ENCODE measurements at regions not wholly inside any gene's neighbourhood (a gene's known extent, or its start where the extent isn't known, plus 50 kb on each side); places are given as distances from the start of the nearest gene placed in this dataset.

DNA sequence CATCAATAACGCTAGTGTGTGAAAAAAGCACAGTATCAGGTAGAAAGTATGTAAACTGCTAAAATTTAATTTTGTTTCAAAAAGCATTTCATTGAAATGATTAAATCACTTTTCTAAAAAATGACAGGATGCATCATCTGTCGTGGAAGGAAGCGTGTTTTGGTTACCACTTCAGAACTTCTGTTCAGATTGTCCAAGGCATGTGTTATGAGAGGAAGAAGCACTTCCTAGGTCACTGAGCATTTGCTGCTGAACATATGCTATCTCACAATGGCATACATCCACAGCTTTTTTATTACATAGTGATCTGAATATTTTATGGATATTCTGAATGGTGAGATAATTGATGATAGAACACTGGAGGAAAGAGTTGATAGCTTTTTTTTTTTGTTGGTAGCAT, 737.5 kb downstream of the SATB2 start:
- Mint-ChIP-seq H3K36me3 (no peaks in the 10 kb centered on the region), H3K27ac (no peak overlapping the region), H3K9me3 (no peaks in the 10 kb centered on the region), H3K4me3 (no peak overlapping the region), H3K27me3 (no peaks in the 10 kb centered on the region), H3K4me1 (no peaks in the 10 kb centered on the region)
- CTCF ChIA-PET: no interaction called here
- DNase-seq: no peak

DNA sequence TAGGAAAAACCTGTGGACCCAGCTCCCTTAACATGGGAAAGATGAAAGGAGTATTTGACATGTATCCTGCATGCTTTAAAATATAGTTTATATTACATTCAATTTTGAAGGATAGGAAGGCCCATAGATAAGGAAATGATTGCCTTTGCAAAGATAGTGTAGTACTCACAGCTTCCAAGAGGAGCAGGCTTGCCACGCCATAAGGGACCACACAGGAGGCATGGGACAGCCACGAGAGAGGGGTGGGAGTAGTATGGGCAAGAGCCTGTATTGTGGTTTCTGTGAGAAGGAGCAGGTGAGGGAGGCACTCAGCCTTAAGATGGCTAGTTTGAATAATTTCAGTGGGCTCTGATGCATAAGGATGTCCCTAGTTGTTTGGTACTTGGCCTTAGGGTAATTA, 740.3 kb downstream of the SATB2 start:
- Mint-ChIP-seq H3K27ac (no peak overlapping the region), H3K27me3 (no peaks in the 10 kb centered on the region), H3K9me3 (no peaks in the 10 kb centered on the region), H3K4me3 (no peak overlapping the region), H3K36me3 (no peaks in the 10 kb centered on the region), H3K4me1 (no peaks in the 10 kb centered on the region)
- CTCF ChIA-PET: no interaction called here
- no peak for DNase-seq

DNA sequence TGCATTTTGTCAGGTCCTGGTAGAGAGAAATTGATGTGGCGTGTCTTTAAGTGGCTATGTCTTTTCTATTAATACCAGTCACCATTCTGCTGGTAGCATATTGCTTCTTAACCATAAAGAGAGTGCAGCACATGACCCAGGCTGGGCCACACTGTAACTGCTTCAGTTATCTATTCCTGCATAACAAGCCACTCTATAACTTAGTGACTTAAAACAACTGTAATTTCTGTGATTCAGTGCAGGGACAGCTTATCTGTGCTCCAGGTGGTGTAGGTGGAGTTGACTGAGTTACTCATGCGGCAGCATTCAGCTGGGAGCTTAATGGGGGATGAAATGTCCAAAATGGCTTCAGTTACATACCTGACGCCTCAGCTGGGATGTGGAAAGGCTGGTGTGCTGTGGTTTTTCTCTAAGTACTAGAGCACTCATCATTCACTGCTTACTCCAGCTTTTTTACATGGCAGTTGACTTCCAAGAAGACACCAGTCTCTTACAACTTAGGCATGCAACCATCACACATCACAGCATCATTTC, 742.4 kb downstream of the SATB2 start:
- Mint-ChIP-seq H3K36me3 (no peaks in the 10 kb centered on the region), H3K4me3 (no peak overlapping the region), H3K4me1 (no peaks in the 10 kb centered on the region), H3K27me3 (no peaks in the 10 kb centered on the region), H3K9me3 (no peaks in the 10 kb centered on the region), H3K27ac (no peak overlapping the region)
- CTCF ChIA-PET: no interaction called here
- DNase-seq: no peak

DNA sequence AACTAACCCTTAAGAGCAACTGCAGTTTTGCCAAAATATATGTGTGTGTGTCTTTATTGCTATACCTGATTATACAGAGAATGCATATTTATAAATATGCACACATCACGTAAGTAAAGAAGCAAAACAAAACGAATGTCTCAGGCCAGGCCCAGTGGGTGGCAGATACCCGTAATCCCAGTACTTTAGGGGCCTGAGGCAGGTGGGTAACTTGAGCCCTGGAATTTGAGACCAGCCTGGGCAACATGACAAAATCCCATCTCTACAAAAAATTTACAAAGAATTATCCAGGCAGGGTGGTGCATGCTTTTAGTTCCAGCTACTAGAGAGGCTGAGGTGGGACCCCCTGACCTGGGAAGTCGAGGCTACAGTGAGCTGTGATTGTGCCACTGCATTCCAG, 745.3 kb downstream of the SATB2 start:
- H3K4me1 Mint-ChIP-seq: no peaks in the 10 kb centered on the region
- CTCF ChIA-PET: no interaction called here
- no peaks in the 10 kb centered on the region for H3K9me3 Mint-ChIP-seq
- no peaks in the 10 kb centered on the region for H3K36me3 Mint-ChIP-seq
- no peak for DNase-seq
- H3K27ac Mint-ChIP-seq: no peak overlapping the region
- no peaks in the 10 kb centered on the region for H3K27me3 Mint-ChIP-seq
- no peak overlapping the region for H3K4me3 Mint-ChIP-seq

DNA sequence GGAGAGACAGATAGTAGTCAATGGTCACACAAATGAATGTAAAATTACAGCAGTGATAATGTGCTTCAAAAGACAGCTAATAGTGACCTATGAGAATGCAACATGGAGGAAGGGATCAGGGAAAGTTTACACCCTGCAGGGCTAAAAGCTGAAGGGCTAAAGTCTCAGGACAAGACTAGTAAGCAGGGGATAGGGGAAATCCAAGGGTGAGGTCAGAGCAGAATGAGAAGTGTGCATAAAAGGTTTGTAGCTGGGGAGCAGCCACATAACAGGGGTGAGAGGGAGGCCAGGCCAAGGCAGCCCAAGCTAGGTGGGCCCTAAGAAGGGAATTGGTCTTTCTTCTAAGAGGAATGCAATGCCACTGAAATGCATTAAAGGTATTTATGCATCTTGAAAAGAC, 746.3 kb downstream of the SATB2 start:
- Mint-ChIP-seq H3K27me3 (no peaks in the 10 kb centered on the region), H3K9me3 (no peaks in the 10 kb centered on the region), H3K4me3 (no peak overlapping the region), H3K27ac (no peak overlapping the region), H3K4me1 (no peaks in the 10 kb centered on the region), H3K36me3 (no peaks in the 10 kb centered on the region)
- no peak for DNase-seq
- CTCF ChIA-PET: no interaction called here

DNA sequence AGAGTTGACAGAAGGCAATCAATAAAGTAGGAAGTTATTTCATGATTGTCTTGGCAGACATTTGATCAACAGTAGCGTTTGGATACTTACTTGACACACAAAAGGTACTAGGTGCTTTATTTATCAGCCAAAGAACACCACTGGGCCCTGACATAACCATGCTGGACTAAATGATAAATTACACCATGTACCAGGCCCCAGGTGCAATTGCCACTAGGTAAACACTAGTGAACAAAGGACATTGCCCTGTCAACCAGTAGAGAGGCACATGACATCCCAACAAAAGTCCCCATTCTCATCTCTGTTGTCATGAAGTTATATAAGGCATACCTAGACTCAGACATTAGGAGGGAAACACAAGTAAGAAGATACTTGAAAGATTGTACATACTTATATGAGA, 747.2 kb downstream of the SATB2 start:
- CTCF ChIA-PET: no interaction called here
- H3K27ac Mint-ChIP-seq: no peak overlapping the region
- no peaks in the 10 kb centered on the region for H3K36me3 Mint-ChIP-seq

DNA sequence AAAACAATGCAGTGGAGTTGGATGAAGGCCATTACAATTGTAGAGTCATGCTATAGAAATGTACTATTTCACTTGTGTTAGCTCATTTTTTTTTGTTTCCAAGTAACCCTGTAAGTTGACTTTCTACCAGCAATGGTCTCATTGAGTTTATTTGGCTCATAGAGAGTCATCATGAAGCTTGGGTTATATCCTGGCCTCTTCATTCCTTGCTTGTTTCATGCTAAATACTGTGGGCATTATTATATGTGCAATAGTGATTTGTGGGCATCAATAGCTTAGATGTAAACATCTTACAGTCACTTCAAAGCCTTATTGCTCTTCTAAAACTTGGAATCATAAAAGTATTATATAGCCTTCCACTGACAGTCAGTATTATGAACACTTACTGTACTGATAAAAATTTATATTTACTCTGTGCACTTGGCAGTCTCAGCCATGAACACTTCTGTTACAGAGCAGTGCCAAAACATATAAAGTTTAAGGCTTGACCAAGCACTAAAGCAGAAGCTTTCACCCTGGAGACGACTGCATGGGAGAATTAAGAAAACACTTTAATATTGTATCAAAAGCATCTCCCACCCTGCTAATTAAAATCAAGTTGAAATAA, 751.2 kb downstream of the SATB2 start:
- CTCF ChIA-PET: no interaction called here
- no peaks in the 10 kb centered on the region for H3K36me3 Mint-ChIP-seq
- no peaks in the 10 kb centered on the region for H3K4me1 Mint-ChIP-seq
- no peak for DNase-seq
- no peaks in the 10 kb centered on the region for H3K27me3 Mint-ChIP-seq
- no peak overlapping the region for H3K27ac Mint-ChIP-seq
- H3K9me3 Mint-ChIP-seq: no peaks in the 10 kb centered on the region
- H3K4me3 Mint-ChIP-seq: no peak overlapping the region

More for the DNA sequence above, 747.2 kb downstream of the SATB2 start:
- Mint-ChIP-seq H3K9me3 (no peaks in the 10 kb centered on the region), H3K4me1 (no peaks in the 10 kb centered on the region), H3K4me3 (no peak overlapping the region), H3K27me3 (no peaks in the 10 kb centered on the region)
- DNase-seq: no peak

DNA sequence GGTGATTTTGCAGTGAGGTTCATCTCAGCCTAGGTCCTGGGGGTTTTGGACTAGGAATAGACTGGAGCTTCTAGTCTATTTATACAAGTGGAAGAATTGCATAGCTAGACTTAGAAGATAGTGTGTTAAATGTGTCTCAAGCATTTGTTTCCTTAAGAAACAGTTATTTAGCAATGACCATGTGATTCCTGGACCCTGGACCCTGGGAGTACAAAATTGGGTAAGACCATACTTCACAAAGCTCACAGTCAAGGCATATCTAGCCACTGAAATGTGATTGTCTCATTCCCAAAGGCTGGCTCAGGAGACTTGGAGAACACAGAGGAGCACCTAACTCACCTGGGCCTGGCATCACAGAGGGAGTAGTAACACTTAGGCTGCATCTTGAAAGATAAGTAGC, 754.5 kb downstream of the SATB2 start:
- Mint-ChIP-seq H3K27ac (no peak overlapping the region), H3K4me3 (no peak overlapping the region), H3K4me1 (no peaks in the 10 kb centered on the region), H3K36me3 (no peaks in the 10 kb centered on the region), H3K9me3 (no peaks in the 10 kb centered on the region), H3K27me3 (no peaks in the 10 kb centered on the region)
- DNase-seq: no peak
- CTCF ChIA-PET: no interaction called here

DNA sequence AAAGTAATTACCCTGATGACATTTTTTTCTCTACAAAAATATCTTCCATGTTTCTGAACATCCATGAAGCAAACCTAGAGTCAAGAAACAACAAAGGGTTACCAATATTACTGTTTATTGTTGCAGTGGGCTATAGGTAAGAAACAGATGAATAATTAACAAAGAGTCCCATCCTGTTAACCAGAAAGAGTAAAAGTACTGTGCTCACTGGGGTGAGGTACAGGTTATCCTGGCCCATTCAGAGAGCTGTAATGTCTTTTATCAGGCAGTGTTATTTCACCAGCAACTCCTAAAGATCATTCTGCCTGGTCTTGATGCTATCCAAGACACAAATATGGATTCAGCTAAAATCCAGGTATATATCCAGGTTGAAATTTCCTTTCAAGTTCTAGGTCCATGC, 754.9 kb downstream of the SATB2 start:
- DNase-seq: no peak
- H3K4me1 Mint-ChIP-seq: no peaks in the 10 kb centered on the region
- no peaks in the 10 kb centered on the region for H3K9me3 Mint-ChIP-seq
- no peaks in the 10 kb centered on the region for H3K27me3 Mint-ChIP-seq
- H3K4me3 Mint-ChIP-seq: no peak overlapping the region
- CTCF ChIA-PET: no interaction called here
- H3K36me3 Mint-ChIP-seq: no peaks in the 10 kb centered on the region
- no peak overlapping the region for H3K27ac Mint-ChIP-seq

DNA sequence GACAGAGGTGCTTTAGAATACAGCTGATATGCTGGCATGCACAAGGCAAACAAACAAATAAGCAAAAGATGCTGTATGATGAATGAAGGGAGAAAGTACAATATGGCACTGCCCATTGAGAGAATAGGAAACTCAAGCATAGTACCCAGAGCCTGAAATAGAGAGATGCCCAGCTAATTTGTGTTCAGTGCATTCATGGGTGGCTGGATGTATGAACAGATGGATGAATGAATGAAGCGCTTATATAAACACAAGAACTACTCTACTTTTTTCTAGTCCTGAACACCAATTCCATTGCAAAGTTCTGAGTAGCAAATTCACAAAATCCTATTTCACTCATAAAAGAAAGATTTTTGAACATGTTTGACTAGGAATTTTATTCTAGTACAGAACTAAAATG, 756.3 kb downstream of the SATB2 start:
- Mint-ChIP-seq H3K9me3 (no peaks in the 10 kb centered on the region), H3K27me3 (no peaks in the 10 kb centered on the region), H3K4me1 (no peaks in the 10 kb centered on the region), H3K27ac (no peak overlapping the region), H3K4me3 (no peak overlapping the region), H3K36me3 (no peaks in the 10 kb centered on the region)
- CTCF ChIA-PET: no interaction called here
- DNase-seq: no peak

DNA sequence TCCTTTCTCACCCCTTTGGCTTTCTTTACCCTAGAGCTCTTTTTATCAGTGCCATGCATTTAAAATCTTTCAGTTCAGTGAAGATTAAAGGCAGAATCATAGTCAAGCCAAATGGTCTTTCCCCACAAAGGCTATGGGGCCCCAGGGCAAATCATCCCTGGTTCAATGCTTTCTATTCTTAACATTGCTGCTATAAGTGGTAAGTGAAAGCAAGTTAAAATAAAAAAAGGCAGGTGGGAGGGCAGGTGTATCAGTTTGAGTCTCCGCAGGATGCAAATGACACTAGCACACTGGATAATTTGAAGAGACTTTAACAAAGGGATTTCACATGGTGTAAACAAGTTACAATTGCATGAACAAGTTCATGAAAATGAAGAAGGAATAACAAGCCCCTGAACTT, 757.4 kb downstream of the SATB2 start:
- CTCF ChIA-PET: no interaction called here
- H3K27me3 Mint-ChIP-seq: no peaks in the 10 kb centered on the region
- H3K4me3 Mint-ChIP-seq: no peak overlapping the region
- no peaks in the 10 kb centered on the region for H3K36me3 Mint-ChIP-seq
- H3K27ac Mint-ChIP-seq: no peak overlapping the region
- no peak for DNase-seq
- H3K9me3 Mint-ChIP-seq: no peaks in the 10 kb centered on the region
- no peaks in the 10 kb centered on the region for H3K4me1 Mint-ChIP-seq

DNA sequence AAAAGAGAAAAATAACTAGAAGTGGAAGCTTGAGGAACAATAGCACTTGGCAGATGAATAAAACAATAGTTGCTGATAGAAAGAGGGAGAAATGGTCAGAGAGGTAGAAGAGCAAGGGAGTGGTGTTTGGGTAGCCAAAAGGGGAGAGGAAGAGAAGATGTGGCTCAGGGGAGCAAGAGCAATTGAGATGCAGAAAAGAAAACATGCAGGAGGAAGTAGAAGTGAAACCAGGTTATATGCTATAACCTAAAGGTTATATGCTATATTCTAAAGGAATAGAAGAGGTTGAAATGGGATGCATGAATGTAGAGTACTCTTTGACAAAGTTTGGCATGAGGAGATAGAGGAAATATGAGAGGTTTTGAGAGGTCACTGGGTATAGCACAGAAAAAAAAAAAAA, 759.5 kb downstream of the SATB2 start:
- Mint-ChIP-seq H3K36me3 (no peaks in the 10 kb centered on the region), H3K4me1 (no peaks in the 10 kb centered on the region), H3K27ac (no peak overlapping the region), H3K4me3 (no peak overlapping the region), H3K9me3 (no peaks in the 10 kb centered on the region), H3K27me3 (no peaks in the 10 kb centered on the region)
- no peak for DNase-seq
- CTCF ChIA-PET: no interaction called here

DNA sequence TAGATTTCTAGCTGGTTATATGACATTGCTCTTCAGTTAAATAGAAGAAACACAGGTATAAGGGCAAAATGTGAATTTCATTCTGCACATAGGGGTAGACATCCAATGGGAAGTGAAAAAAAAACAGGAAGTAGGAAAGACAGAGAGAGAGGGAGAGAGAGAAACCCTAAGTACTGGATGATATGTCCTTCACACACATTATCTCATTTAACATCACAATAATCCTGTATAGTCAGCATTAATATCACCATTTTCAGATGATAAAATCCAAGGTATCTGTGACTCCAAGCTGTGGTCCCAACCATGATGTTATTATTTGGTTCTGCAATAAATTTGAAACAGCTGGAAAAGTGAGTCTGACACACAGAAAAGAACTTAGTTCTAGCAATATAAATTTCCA, 759.9 kb downstream of the SATB2 start:
- Mint-ChIP-seq H3K27ac (no peak overlapping the region), H3K36me3 (no peaks in the 10 kb centered on the region), H3K27me3 (no peaks in the 10 kb centered on the region), H3K9me3 (no peaks in the 10 kb centered on the region), H3K4me1 (no peaks in the 10 kb centered on the region), H3K4me3 (no peak overlapping the region)
- CTCF ChIA-PET: no interaction called here
- no peak for DNase-seq

DNA sequence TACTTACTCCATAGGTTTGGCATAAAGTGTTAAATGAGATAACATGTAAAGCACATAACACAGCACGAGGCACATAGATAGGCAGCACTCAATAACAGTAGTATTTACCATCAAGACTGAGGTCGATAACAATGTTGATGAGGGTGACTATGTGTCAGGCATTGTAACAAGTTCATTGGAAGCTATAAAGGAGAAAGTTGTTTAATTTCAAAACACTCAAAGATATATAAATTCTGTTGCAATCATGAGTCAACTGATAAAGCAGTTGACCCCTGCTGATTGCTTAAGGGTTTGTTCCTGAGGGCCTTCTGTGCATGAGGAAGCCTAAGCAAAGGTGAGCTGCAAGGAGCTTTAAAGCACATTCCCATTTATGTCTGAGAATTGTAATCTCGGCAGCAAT, 760.5 kb downstream of the SATB2 start:
- Mint-ChIP-seq H3K4me1 (no peaks in the 10 kb centered on the region), H3K36me3 (no peaks in the 10 kb centered on the region), H3K9me3 (no peaks in the 10 kb centered on the region), H3K27me3 (no peaks in the 10 kb centered on the region), H3K4me3 (no peak overlapping the region), H3K27ac (no peak overlapping the region)
- CTCF ChIA-PET: no interaction called here
- no peak for DNase-seq

DNA sequence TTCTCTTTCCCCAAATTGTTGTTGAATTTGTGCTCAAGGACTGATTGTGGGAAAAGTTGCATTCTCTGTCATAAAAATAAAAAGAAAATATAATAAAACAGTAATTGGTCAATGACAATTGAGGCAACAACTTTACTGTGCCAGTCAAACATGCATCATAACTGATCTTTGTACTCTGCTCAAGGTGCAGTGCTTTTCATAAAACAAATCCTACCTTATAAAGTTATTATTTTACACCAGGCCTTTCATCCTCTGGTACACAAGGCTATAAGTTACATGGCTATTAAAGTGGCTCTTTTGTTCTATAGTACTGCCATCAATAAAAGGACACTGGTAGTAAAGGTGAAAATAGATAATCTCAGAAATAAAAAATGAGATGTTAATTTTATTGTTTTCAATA, 761.9 kb downstream of the SATB2 start:
- Mint-ChIP-seq H3K36me3 (no peaks in the 10 kb centered on the region), H3K4me3 (no peak overlapping the region), H3K27ac (no peak overlapping the region), H3K27me3 (no peaks in the 10 kb centered on the region), H3K4me1 (no peaks in the 10 kb centered on the region), H3K9me3 (no peaks in the 10 kb centered on the region)
- CTCF ChIA-PET: no interaction called here
- DNase-seq: no peak

DNA sequence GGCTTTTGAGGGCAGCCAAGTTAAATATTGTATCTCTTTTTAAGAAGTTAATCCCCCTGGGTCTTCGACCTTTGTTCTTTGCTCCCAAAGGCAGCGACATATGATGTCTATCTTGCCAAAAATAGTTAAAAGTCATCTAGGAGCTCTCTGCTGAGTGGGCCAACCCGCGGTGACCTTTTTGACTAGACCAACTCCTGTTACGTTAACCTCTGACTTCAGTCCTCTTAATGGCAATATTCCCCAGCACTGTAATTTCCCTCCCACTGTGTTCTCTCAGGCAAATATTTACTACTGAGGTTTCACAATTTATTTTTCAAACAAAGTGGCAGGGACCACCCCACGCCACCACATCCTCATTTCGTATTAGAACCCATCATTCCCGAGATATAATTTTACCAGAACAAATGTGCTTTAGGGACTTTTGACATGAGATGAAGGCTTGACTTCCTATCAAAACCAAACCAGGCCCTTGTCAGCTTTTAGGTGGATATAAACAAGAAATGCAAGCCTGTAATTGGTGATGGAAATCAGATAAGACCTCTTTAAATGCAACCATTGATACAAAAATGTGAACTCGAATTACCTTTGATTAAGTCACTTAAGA, 764.7 kb downstream of the SATB2 start:
- CTCF ChIA-PET: no interaction called here
- Mint-ChIP-seq H3K4me1 (no peaks in the 10 kb centered on the region), H3K27ac (no peak overlapping the region), H3K4me3 (no peak overlapping the region), H3K36me3 (no peaks in the 10 kb centered on the region), H3K27me3 (no peaks in the 10 kb centered on the region), H3K9me3 (no peaks in the 10 kb centered on the region)
- DNase-seq: no peak

Measured in activated naive CD4-positive, alpha-beta T cell treated with anti-CD3 and anti-CD28 coated beads, Interleukin-2, amount 10 ng/mL, durations not matched to agents 7 days and 5 days (primary cell).